Panc1 (cell line): ENCODE measurements at regions not wholly inside any gene's neighbourhood (a gene's known extent, or its start where the extent isn't known, plus 50 kb on each side); places are given as distances from the start of the nearest gene placed in this dataset.
"Not testable (repeated sequence)": the region's sequence is repeated elsewhere in the genome, so short reads cannot be mapped to it uniquely, and the experiment has no call there.

Experiments used
- ATAC-seq: fragments of 200-7000 bp; cut with Tn5 transposase; 2 replicates; pipeline ENCODE4 v1.9.1; 2020; ENCODE audit warnings: mild to moderate bottlenecking, moderate library complexity
- BruUV-seq: library from RNA; stranded (reverse); fragments of 400-500 nt; replicated peaks from 2 replicates; lab custom pipeline; 2021; lab: Mats Ljungman, UMichigan
- CTCF ChIA-PET: fragments of 300-600 bp; sonication (Branson Sonifier 250); formaldehyde crosslinking; loops from one replicate; lab custom pipeline; 2022; ENCODE audit warnings: antibody characterized with exemption; lab: Charles Lee
- POLR2A ChIA-PET: fragments of 300-600 bp; sonication (Branson Sonifier 250); formaldehyde crosslinking; loops from one replicate; lab custom pipeline; 2022; ENCODE audit warnings: antibody characterized with exemption; lab: Charles Lee
- DNase-seq: peaks from one replicate; pipeline ENCODE4 v3.0.0-alpha.2; 2010; ENCODE audit warnings: low read depth, low spot score
- H3K27ac ChIP-seq: 2 replicates; pipeline ENCODE4 v1.5.1; 2011; ENCODE audit warnings: mild to moderate bottlenecking, low read length, inconsistent platforms
- H3K27me3 ChIP-seq: fragments of 200-500 bp; sonication (Bioruptor generic); 2 replicates; pipeline ENCODE4 v1.6.0; 2014; ENCODE audit warnings: low read length, inconsistent platforms; ENCODE audit not compliant: control insufficient read depth, insufficient read depth
- H3K36me3 ChIP-seq: fragments of 200-500 bp; sonication (Bioruptor generic); 2 replicates; pipeline ENCODE4 v1.5.1; 2014; ENCODE audit warnings: inconsistent platforms, mild to moderate bottlenecking, low read length, moderate library complexity; ENCODE audit not compliant: control insufficient read depth, insufficient read depth
- H3K4me1 ChIP-seq: 2 replicates; pipeline ENCODE4 v1.5.1; 2011; ENCODE audit warnings: inconsistent platforms, mild to moderate bottlenecking, low read length, moderate library complexity; ENCODE audit not compliant: control insufficient read depth, insufficient read depth
- H3K4me3 ChIP-seq, 2 experiments: 2 replicates each; pipeline ENCODE4 v1.5.1; 2011 to 2012; ENCODE audit warnings: low read depth in 2 of 2, low read length in 2 of 2, mild to moderate bottlenecking in 2 of 2, inconsistent platforms in 1 of 2, moderate library complexity in 1 of 2
- H3K9me3 ChIP-seq: fragments of 200-500 bp; sonication (Bioruptor generic); 2 replicates; pipeline ENCODE4 v1.5.1; 2014; ENCODE audit warnings: low read depth, mild to moderate bottlenecking, inconsistent platforms, low read length, moderate library complexity; ENCODE audit not compliant: control insufficient read depth, insufficient read depth
- POLR2AphosphoS5 ChIP-seq: IDR thresholded peaks from 2 replicates; pipeline ENCODE4 v1.6.1; 2012; ENCODE audit warnings: mild to moderate bottlenecking, low read depth, low read length, moderate library complexity
- SIN3A ChIP-seq: IDR thresholded peaks from 2 replicates; pipeline ENCODE4 v1.6.1; 2012; ENCODE audit warnings: low read depth, mild to moderate bottlenecking, low read length, moderate library complexity, borderline replicate concordance; ENCODE audit not compliant: insufficient read depth
- TCF7L2 ChIP-seq: IDR thresholded peaks from 2 replicates; pipeline ENCODE4 v1.6.1; 2011; ENCODE audit warnings: mild to moderate bottlenecking, low read depth, low read length, inconsistent platforms
- in situ Hi-C: cut with HindIII; loops from 2 replicates; pipeline ENCODE4 v1.10.0; 2016; ENCODE audit warnings: low sequenced_read_pairs, low pct_unique_long_range_greater_than_20kb
- intact Hi-C: fragments of 100-400 bp; cut with micrococcal nuclease; formaldehyde crosslinking; loops from one replicate; pipeline ENCODE4 v1.10.0; 2022; ENCODE audit not compliant: unreplicated experiment
- TF ChIP-seq, protein P1 (sequence below): fragments of 450-650 bp; IDR thresholded peaks from 2 replicates; pipeline ENCODE4 v1.5.1; 2017; ENCODE audit warnings: mild to moderate bottlenecking
- TF ChIP-seq, protein P2 (sequence below), 2 experiments: IDR thresholded peaks; 2 replicates each; pipeline ENCODE4 v1.6.1; 2011 to 2012; ENCODE audit warnings: low read depth in 2 of 2, control low read depth in 1 of 2, low read length in 1 of 2, mild to moderate bottlenecking in 1 of 2, moderate library complexity in 1 of 2; ENCODE audit not compliant: insufficient read depth in 1 of 2

DNA sequence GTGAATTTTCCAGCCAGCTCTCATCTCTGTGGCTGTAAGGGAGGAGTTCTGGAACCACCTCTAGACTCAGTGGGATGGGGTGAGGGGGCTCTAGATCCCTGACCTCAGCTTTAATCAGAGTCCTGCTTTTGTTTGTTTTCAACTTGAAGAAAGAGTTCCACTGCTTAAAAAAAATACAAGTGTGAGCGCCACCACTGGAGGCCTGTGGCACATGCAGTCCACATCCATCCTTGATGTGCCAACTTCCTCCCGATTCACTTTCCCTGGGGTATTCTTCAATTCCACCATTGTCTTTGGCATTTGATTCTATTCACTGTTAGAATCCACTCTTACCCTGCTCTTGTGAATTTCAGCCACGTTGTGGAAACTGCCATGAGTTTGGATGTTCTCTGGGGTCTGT is 62.4 kb upstream of the GJB6 start:
- H3K9me3 ChIP-seq: no peaks in the 10 kb centered on the region
- H3K36me3 ChIP-seq: no peaks in the 10 kb centered on the region
- BruUV-seq: no TSS peak
- no peak overlapping the region for H3K27ac ChIP-seq
- H3K27me3 ChIP-seq: no peaks in the 10 kb centered on the region
- intact Hi-C loops (no loop called here), in situ Hi-C loops (no loop called here)
- H3K4me1 ChIP-seq: no peaks in the 10 kb centered on the region
- ATAC-seq (no peak), DNase-seq (no peak)
- no peak overlapping the region for H3K4me3 ChIP-seq
- POLR2A ChIA-PET: no interaction called here
- CTCF ChIA-PET: no interaction called here
- TF ChIP-seq, protein P1, sequence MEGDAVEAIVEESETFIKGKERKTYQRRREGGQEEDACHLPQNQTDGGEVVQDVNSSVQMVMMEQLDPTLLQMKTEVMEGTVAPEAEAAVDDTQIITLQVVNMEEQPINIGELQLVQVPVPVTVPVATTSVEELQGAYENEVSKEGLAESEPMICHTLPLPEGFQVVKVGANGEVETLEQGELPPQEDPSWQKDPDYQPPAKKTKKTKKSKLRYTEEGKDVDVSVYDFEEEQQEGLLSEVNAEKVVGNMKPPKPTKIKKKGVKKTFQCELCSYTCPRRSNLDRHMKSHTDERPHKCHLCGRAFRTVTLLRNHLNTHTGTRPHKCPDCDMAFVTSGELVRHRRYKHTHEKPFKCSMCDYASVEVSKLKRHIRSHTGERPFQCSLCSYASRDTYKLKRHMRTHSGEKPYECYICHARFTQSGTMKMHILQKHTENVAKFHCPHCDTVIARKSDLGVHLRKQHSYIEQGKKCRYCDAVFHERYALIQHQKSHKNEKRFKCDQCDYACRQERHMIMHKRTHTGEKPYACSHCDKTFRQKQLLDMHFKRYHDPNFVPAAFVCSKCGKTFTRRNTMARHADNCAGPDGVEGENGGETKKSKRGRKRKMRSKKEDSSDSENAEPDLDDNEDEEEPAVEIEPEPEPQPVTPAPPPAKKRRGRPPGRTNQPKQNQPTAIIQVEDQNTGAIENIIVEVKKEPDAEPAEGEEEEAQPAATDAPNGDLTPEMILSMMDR: no peak; the same call in 1 of the 2 replicates
- TF ChIP-seq, protein P2, sequence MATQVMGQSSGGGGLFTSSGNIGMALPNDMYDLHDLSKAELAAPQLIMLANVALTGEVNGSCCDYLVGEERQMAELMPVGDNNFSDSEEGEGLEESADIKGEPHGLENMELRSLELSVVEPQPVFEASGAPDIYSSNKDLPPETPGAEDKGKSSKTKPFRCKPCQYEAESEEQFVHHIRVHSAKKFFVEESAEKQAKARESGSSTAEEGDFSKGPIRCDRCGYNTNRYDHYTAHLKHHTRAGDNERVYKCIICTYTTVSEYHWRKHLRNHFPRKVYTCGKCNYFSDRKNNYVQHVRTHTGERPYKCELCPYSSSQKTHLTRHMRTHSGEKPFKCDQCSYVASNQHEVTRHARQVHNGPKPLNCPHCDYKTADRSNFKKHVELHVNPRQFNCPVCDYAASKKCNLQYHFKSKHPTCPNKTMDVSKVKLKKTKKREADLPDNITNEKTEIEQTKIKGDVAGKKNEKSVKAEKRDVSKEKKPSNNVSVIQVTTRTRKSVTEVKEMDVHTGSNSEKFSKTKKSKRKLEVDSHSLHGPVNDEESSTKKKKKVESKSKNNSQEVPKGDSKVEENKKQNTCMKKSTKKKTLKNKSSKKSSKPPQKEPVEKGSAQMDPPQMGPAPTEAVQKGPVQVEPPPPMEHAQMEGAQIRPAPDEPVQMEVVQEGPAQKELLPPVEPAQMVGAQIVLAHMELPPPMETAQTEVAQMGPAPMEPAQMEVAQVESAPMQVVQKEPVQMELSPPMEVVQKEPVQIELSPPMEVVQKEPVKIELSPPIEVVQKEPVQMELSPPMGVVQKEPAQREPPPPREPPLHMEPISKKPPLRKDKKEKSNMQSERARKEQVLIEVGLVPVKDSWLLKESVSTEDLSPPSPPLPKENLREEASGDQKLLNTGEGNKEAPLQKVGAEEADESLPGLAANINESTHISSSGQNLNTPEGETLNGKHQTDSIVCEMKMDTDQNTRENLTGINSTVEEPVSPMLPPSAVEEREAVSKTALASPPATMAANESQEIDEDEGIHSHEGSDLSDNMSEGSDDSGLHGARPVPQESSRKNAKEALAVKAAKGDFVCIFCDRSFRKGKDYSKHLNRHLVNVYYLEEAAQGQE (IDR thresholded peaks at IDR 0.05; ENCODE audit: insufficient read depth in 1 of 2, low read depth in 2 of 2, low read length in 1 of 2): no peak
- TF ChIP-seq POLR2AphosphoS5 (no peak), TCF7L2 (no peak), SIN3A (no peak)

DNA sequence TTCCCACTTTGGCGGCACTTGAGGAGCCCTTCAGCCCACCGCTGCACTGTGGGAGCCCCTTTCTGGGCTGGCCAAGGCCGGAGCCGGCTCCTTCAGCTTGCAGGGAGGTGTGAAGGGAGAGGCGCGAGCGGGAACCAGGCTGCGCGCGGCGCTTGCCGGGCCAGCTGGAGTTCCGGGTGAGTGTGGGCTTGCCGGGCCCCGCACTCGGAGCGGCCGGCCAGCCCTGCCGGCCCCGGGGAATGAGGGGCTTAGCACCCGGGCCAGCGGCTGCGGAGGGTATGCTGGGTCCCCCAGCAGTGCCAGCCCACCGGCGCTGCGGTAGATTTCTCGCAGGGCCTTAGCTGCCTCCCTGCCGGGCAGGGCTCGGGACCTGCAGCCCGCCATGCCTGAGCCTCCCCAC is 60.2 kb upstream of the GJB6 start:
- intact Hi-C loops, BruUV-seq, CTCF ChIA-PET, H3K36me3 ChIP-seq, DNase-seq, H3K27me3 ChIP-seq, H3K9me3 ChIP-seq, POLR2A ChIA-PET, ATAC-seq, in situ Hi-C loops, H3K4me3 ChIP-seq, H3K27ac ChIP-seq, H3K4me1 ChIP-seq: not testable (repeated sequence)

DNA sequence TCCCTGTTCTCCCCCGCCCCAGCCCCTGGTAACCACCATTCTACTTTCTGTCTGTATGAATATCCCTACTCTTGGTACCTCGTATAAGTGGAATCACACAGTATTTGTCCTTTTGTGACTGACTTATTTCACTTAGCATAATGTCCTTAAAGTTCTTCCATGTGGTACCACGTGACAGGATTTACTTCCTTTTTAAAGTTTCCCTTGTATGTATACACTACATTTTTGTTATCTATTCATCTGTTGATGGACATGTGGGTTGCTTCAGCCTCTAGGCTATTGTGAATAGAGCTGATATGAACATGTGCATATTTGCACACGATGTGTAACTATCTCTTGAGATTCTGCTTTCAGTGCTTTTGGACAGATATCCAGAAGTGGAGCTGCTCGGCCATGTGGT is 59.6 kb upstream of the GJB6 start:
- BruUV-seq: no TSS peak
- in situ Hi-C loops: no loop called here
- no peak overlapping the region for H3K4me3 ChIP-seq
- no peaks in the 10 kb centered on the region for H3K9me3 ChIP-seq
- ATAC-seq (no peak), DNase-seq (no peak)
- no peak overlapping the region for H3K27ac ChIP-seq
- CTCF ChIA-PET: no interaction called here
- TF ChIP-seq, protein P1: no peak
- TF ChIP-seq, protein P2 (IDR thresholded peaks at IDR 0.05; ENCODE audit: insufficient read depth in 1 of 2, low read depth in 2 of 2, low read length in 1 of 2): no peak
- TF ChIP-seq POLR2AphosphoS5 (no peak), TCF7L2 (no peak), SIN3A (no peak)
- H3K36me3 ChIP-seq: no peaks in the 10 kb centered on the region
- intact Hi-C loops: no loop called here
- POLR2A ChIA-PET: no interaction called here
- H3K4me1 ChIP-seq: no peaks in the 10 kb centered on the region
- H3K27me3 ChIP-seq: no peaks in the 10 kb centered on the region
